Immature natural killer cell (primary cell): ENCODE measurements at regions not wholly inside any gene's neighbourhood (a gene's known extent, or its start where the extent isn't known, plus 50 kb on each side); places are given as distances from the start of the nearest gene placed in this dataset.
"Not testable (repeated sequence)": the region's sequence is repeated elsewhere in the genome, so short reads cannot be mapped to it uniquely, and the experiment has no call there.

Experiments used
- DNase-seq, 3 donors: peaks; one replicate each; pipeline ENCODE4 v3.0.0; 2022; ENCODE audit warnings: mixed read lengths in 1 of 3
- H3K27ac Mint-ChIP-seq, 6 donors: one replicate each; pipeline ENCODE4 v1.8.0; 2020; ENCODE audit warnings: mixed read lengths in 6 of 6, mild to moderate bottlenecking in 5 of 6, inconsistent platforms in 4 of 6, moderate library complexity in 3 of 6
- H3K27me3 Mint-ChIP-seq, 3 donors: one replicate each; pipeline ENCODE4 v1.8.0; 2020 to 2021; ENCODE audit warnings: low read depth in 3 of 3, mild to moderate bottlenecking in 3 of 3, mixed read lengths in 3 of 3, moderate library complexity in 3 of 3, inconsistent platforms in 1 of 3
- H3K36me3 Mint-ChIP-seq, 3 donors: one replicate each; pipeline ENCODE4 v1.8.0; 2020; ENCODE audit warnings: mixed read lengths in 3 of 3, inconsistent platforms in 2 of 3, mild to moderate bottlenecking in 2 of 3
- H3K4me1 Mint-ChIP-seq, 2 donors: one replicate each; pipeline ENCODE4 v1.8.0; 2020; ENCODE audit warnings: inconsistent platforms in 2 of 2, mild to moderate bottlenecking in 2 of 2, mixed read lengths in 2 of 2, moderate library complexity in 1 of 2
- H3K4me3 Mint-ChIP-seq, 5 donors: one replicate each; pipeline ENCODE4 v1.8.0; 2020; ENCODE audit warnings: mild to moderate bottlenecking in 5 of 5, mixed read lengths in 5 of 5, inconsistent platforms in 3 of 5, moderate library complexity in 3 of 5
- H3K9me3 Mint-ChIP-seq, 6 donors: one replicate each; pipeline ENCODE4 v1.8.0; 2020; ENCODE audit warnings: mild to moderate bottlenecking in 6 of 6, mixed read lengths in 6 of 6, inconsistent platforms in 4 of 6, moderate library complexity in 3 of 6

- no peak overlapping the region for H3K27ac Mint-ChIP-seq
- no peak overlapping the region for H3K4me3 Mint-ChIP-seq
- no peaks in the 10 kb centered on the region for H3K4me1 Mint-ChIP-seq
- peaks cover 0 to 29% (median 14%) of the 10 kb centered on the region in 6 donors for H3K9me3 Mint-ChIP-seq
- H3K27me3 Mint-ChIP-seq: peaks cover 0 to 2% (median 0%) of the 10 kb centered on the region in 3 donors
- H3K36me3 Mint-ChIP-seq: no peaks in the 10 kb centered on the region
- DNase-seq: no peak
Measured at GRCh38 chr13:68970532-68970931, 1137.1 kb upstream of the ATXN8OS start.

DNA sequence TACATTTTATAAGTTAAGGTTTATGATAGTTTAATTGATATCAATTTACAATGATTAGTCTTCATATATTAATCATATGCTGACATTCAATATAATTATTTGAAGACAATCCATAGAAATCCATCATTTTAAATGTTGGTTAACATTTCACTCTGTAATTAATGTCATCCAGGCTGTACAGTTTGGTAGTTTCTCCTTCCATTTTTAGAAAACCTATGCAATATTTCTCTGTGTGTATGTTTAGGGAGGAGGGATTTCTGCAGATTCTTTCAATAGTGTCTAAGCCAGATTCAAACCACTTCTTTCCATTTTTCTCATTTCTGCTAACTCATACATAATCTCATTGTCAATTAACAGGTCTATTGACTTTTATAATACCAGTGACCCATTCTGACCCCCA, 1159.0 kb upstream of the ATXN8OS start:
- H3K27ac Mint-ChIP-seq: no peak overlapping the region
- no peaks in the 10 kb centered on the region for H3K4me1 Mint-ChIP-seq
- no peaks in the 10 kb centered on the region for H3K36me3 Mint-ChIP-seq
- H3K27me3 Mint-ChIP-seq: no peaks in the 10 kb centered on the region
- no peak overlapping the region for H3K4me3 Mint-ChIP-seq
- DNase-seq: no peak
- H3K9me3 Mint-ChIP-seq: peaks cover 7 to 49% (median 27%) of the 10 kb centered on the region in 6 donors

GRCh38 chr13:68944272-68944671, 1163.4 kb upstream of the ATXN8OS start:
- H3K36me3 Mint-ChIP-seq: peaks cover 0 to 4% (median 0%) of the 10 kb centered on the region in 3 donors
- no peaks in the 10 kb centered on the region for H3K4me1 Mint-ChIP-seq
- no peak overlapping the region for H3K27ac Mint-ChIP-seq
- H3K9me3 Mint-ChIP-seq: peaks cover 5 to 62% (median 31%) of the 10 kb centered on the region in 6 donors
- H3K4me3 Mint-ChIP-seq: no peak overlapping the region
- no peak for DNase-seq
- no peaks in the 10 kb centered on the region for H3K27me3 Mint-ChIP-seq

- no peak overlapping the region for H3K4me3 Mint-ChIP-seq
- peaks cover 0 to 1% (median 0%) of the 10 kb centered on the region in 3 donors for H3K27me3 Mint-ChIP-seq
- no peak for DNase-seq
- H3K27ac Mint-ChIP-seq: no peak overlapping the region
- peaks cover 2 to 64% (median 30%) of the 10 kb centered on the region in 6 donors for H3K9me3 Mint-ChIP-seq
- peaks cover 0 to 4% (median 0%) of the 10 kb centered on the region in 3 donors for H3K36me3 Mint-ChIP-seq
- H3K4me1 Mint-ChIP-seq: no peaks in the 10 kb centered on the region
Measured at GRCh38 chr13:68940049-68940448, 1167.6 kb upstream of the ATXN8OS start.

DNA sequence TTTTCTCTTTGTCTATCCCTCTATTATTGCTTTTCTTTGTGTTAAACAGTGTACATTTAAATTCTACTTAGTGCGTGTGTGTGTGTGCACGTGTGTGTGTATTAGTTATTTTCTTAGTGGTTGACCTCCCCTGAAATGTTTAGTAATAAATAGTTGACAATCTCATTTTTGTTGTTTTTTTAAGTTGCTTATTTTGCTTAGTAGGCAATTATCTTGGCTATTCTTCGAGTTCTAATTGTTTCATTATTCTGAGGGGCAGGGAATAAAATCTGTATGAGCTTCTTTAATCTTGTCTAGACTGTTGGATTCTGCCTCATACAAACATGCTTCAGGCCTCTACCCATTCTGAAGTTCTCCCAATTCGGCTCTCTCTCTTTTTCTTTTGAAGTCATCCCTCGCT, 1169.0 kb upstream of the ATXN8OS start:
- H3K27ac Mint-ChIP-seq: no peak overlapping the region
- H3K4me3 Mint-ChIP-seq: no peak overlapping the region
- peaks cover 0 to 4% (median 0%) of the 10 kb centered on the region in 3 donors for H3K36me3 Mint-ChIP-seq
- H3K9me3 Mint-ChIP-seq: peaks cover 8 to 70% (median 32%) of the 10 kb centered on the region in 6 donors
- no peak for DNase-seq
- no peaks in the 10 kb centered on the region for H3K4me1 Mint-ChIP-seq
- peaks cover 0 to 1% (median 0%) of the 10 kb centered on the region in 3 donors for H3K27me3 Mint-ChIP-seq

GRCh38 chr13:68929075-68929745, 1178.4 kb upstream of the ATXN8OS start:
- no peak overlapping the region for H3K4me3 Mint-ChIP-seq
- no peaks in the 10 kb centered on the region for H3K4me1 Mint-ChIP-seq
- H3K36me3 Mint-ChIP-seq: no peaks in the 10 kb centered on the region
- H3K27ac Mint-ChIP-seq: no peak overlapping the region
- DNase-seq: no peak
- H3K27me3 Mint-ChIP-seq: peaks cover 0 to 3% (median 3%) of the 10 kb centered on the region in 3 donors
- H3K9me3 Mint-ChIP-seq: peaks cover 7 to 31% (median 22%) of the 10 kb centered on the region in 6 donors

DNA sequence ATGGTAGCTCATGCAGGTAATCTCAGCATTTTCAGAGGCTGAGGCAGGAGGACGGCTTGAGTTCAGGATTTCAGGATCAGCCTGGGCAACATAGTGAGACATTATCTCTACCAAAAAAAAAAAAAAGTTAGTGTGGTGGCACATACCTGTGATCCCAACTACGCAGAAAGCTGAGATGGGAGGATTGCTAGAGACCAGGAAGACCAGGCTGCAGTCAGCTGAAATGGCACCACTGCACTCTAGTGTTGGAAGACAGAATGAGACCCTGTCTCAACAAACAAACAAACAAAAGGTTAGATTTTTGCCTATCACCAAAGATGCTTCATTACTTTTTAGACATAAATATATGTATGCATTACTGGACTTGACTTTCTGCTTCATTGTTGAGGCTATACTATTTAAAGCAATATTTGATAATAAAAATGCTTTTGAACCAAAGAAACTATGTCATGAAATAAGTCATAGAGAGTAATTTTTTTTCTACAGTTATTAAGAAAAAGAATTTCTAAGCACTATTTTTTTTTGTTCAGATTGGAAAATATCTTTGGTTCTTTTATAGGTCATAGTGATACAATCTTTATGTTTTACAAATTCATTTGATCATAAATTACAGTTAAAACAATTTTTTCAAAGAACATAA, 1180.1 kb upstream of the ATXN8OS start:
- DNase-seq: no peak
- Mint-ChIP-seq H3K4me3 (no peak overlapping the region), H3K27ac (no peak overlapping the region), H3K9me3 (peaks cover 8 to 38% (median 22%) of the 10 kb centered on the region in 6 donors), H3K4me1 (no peaks in the 10 kb centered on the region), H3K27me3 (peaks cover 0 to 3% (median 3%) of the 10 kb centered on the region in 3 donors), H3K36me3 (no peaks in the 10 kb centered on the region)

GRCh38 chr13:68923995-68924394, 1183.6 kb upstream of the ATXN8OS start:
- Mint-ChIP-seq H3K4me3 (no peak overlapping the region), H3K9me3 (peaks cover 10 to 36% (median 19%) of the 10 kb centered on the region in 6 donors), H3K27me3 (peaks cover 0 to 2% (median 0%) of the 10 kb centered on the region in 3 donors), H3K4me1 (no peaks in the 10 kb centered on the region), H3K27ac (no peak overlapping the region), H3K36me3 (no peaks in the 10 kb centered on the region)
- DNase-seq: no peak

GRCh38 chr13:68908879-68909278, 1198.7 kb upstream of the ATXN8OS start:
- Mint-ChIP-seq H3K27me3 (peaks cover 2 to 4% (median 3%) of the 10 kb centered on the region in 3 donors), H3K36me3 (peaks cover 3 to 4% (median 3%) of the 10 kb centered on the region in 3 donors), H3K27ac (no peak overlapping the region), H3K4me1 (no peaks in the 10 kb centered on the region), H3K4me3 (no peak overlapping the region), H3K9me3 (peaks cover 19 to 75% (median 54%) of the 10 kb centered on the region in 6 donors)
- DNase-seq: no peak

GRCh38 chr13:68905186-68905585, 1202.4 kb upstream of the ATXN8OS start:
- peaks cover 3 to 4% (median 3%) of the 10 kb centered on the region in 3 donors for H3K36me3 Mint-ChIP-seq
- no peaks in the 10 kb centered on the region for H3K4me1 Mint-ChIP-seq
- no peak for DNase-seq

DNA sequence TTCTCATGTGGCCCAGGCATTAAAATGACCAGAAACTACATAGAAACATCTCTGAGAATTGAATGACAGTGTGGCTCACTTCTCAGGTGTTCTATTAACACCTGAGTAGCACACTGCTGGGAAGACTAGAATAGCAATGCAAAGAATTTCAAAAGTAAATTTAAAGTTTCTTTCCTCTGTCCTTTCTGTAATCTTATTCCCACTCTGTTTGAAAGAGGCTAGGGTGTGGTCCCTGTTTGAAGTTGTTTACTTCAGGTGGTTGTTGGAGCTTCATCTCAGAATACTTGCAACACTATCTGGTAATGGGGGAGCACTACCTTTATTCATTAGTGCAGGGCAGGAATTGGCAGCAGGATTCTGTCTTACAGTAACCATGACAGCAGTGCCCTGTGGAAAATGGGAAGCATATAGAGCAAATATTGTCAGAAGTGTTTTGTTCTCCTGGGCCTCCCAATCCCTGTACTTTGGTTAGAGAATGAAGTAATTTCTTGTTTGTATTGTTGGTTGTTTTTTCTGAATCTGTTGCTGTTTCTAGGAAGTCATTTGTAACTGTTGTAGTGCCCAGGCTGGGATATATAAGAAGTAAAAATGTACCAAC, 1210.2 kb upstream of the ATXN8OS start:
- no peak for DNase-seq
- H3K27me3 Mint-ChIP-seq: no peaks in the 10 kb centered on the region
- no peaks in the 10 kb centered on the region for H3K4me1 Mint-ChIP-seq
- H3K27ac Mint-ChIP-seq: no peak overlapping the region
- peaks cover 5 to 45% (median 29%) of the 10 kb centered on the region in 6 donors for H3K9me3 Mint-ChIP-seq
- no peaks in the 10 kb centered on the region for H3K36me3 Mint-ChIP-seq
- no peak overlapping the region for H3K4me3 Mint-ChIP-seq

More at GRCh38 chr13:68905186-68905585, 1202.4 kb upstream of the ATXN8OS start:
- Mint-ChIP-seq H3K27ac (no peak overlapping the region), H3K27me3 (peaks cover 0 to 3% (median 2%) of the 10 kb centered on the region in 3 donors), H3K4me3 (no peak overlapping the region), H3K9me3 (peaks cover 16 to 71% (median 56%) of the 10 kb centered on the region in 6 donors)

DNA sequence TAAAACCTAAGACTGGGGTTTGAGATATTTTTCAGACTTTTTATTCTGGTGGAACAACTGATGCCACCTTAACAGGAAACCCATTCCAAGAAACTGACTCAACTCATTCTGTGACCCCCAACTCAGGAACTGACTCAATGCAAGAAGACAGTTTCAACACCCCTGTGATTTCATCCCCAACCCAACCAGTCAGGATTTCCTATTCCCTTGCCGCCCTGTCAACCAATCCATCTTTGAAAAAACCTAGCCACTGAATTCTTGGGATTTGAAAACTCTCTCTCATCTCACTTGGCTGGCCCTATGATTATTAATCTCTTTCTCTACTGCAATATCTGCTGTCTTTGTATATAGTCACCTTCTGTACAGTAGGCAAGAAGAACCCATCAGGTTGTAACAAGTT, 1211.9 kb upstream of the ATXN8OS start:
- H3K36me3 Mint-ChIP-seq: no peaks in the 10 kb centered on the region
- no peak overlapping the region for H3K4me3 Mint-ChIP-seq
- H3K27me3 Mint-ChIP-seq: no peaks in the 10 kb centered on the region
- H3K9me3 Mint-ChIP-seq: peaks cover 11 to 46% (median 37%) of the 10 kb centered on the region in 6 donors
- no peaks in the 10 kb centered on the region for H3K4me1 Mint-ChIP-seq
- DNase-seq: no peak
- H3K27ac Mint-ChIP-seq: no peak overlapping the region

GRCh38 chr13:68893721-68894120, 1213.9 kb upstream of the ATXN8OS start:
- H3K36me3 Mint-ChIP-seq, H3K27ac Mint-ChIP-seq, H3K4me1 Mint-ChIP-seq, H3K4me3 Mint-ChIP-seq, H3K27me3 Mint-ChIP-seq, DNase-seq: not testable (repeated sequence)
- peaks cover 13 to 65% (median 41%) of the 10 kb centered on the region in 6 donors for H3K9me3 Mint-ChIP-seq

DNA sequence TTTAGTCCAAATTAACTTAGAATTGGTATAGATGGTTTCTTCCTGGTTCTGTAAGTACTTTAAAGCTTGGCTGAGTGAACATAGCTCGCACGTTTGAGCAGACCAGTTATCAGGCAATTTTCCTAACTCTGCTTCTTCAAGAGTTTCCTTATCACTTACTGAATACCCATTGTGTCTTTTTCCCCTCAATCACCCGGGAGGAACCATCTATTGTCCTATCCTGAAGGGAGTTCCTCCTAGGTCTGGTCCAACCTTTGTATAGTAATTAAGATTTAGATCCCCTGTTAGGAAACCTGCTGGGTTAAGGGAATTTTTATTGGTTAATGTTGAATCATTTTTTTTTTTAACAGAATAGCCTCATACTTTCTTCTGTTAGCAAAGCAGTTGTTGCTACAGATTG, 1215.0 kb upstream of the ATXN8OS start:
- H3K9me3 Mint-ChIP-seq: peaks cover 13 to 65% (median 31%) of the 10 kb centered on the region in 6 donors
- H3K36me3 Mint-ChIP-seq, DNase-seq, H3K27ac Mint-ChIP-seq, H3K4me1 Mint-ChIP-seq, H3K27me3 Mint-ChIP-seq, H3K4me3 Mint-ChIP-seq: not testable (repeated sequence)
